Endothelial cell of umbilical vein (primary cell): ENCODE measurements at regions not wholly inside any gene's neighbourhood (a gene's known extent, or its start where the extent isn't known, plus 50 kb on each side); places are given as distances from the start of the nearest gene placed in this dataset.

Experiments used
- CTCF ChIP-seq, 2 donors: IDR thresholded peaks; 1 replicate in 1 of 2; 2 replicates in 1 of 2; pipeline ENCODE4 v1.5.1; 2011; ENCODE audit warnings: low read length in 2 of 2, mild to moderate bottlenecking in 2 of 2, moderate library complexity in 2 of 2, control low read depth in 1 of 2, inconsistent platforms in 1 of 2, low read depth in 1 of 2; ENCODE audit not compliant: insufficient read depth in 1 of 2; ENCODE audit errors: extremely low read depth in 1 of 2
- EZH2 ChIP-seq: IDR thresholded peaks from 2 replicates; pipeline ENCODE4 v1.6.1; 2012; ENCODE audit warnings: borderline replicate concordance, low read depth, mild to moderate bottlenecking, moderate library complexity, low read length, inconsistent platforms; ENCODE audit not compliant: severe bottlenecking
- POLR2A ChIP-seq: IDR thresholded peaks from 2 replicates; pipeline ENCODE4 v1.6.1; 2012; ENCODE audit warnings: low read depth, mild to moderate bottlenecking, control low read depth, low read length

GRCh38 chr15:37758412-37758811 is 176.0 kb upstream of the TMCO5A start:
- no peak for TF ChIP-seq EZH2
- no peak for TF ChIP-seq POLR2A
- TF ChIP-seq CTCF (IDR thresholded peaks at IDR 0.05; ENCODE audit: extremely low read depth in 1 of 2, insufficient read depth in 1 of 2, low read depth in 1 of 2, low read length in 2 of 2): no peak
